GM23338 (cell line): ENCODE measurements at regions not wholly inside any gene's neighbourhood (a gene's known extent, or its start where the extent isn't known, plus 50 kb on each side); places are given as distances from the start of the nearest gene placed in this dataset.

Experiments
- ATAC-seq: fragments of 200-7000 bp; cut with Tn5 transposase; 3 replicates; pipeline ENCODE4 v1.9.1; 2020
- DNase-seq: peaks from one replicate; pipeline ENCODE4 v3.0.0-alpha.2; 2015; ENCODE audit warnings: low spot score
- H2AFZ ChIP-seq: fragments of 200-600 bp; sonication (generic); 2 replicates; pipeline ENCODE4 v1.8.0; 2016; ENCODE audit warnings: antibody characterized with exemption, mild to moderate bottlenecking, moderate library complexity
- H3F3A ChIP-seq: fragments of 200-600 bp; sonication (generic); replicated peaks from 2 replicates; pipeline ENCODE4 v1.8.0; 2017; ENCODE audit warnings: antibody characterized with exemption, mixed run types, low read depth
- H3K27ac ChIP-seq: fragments of 200-600 bp; sonication (generic); 2 replicates; pipeline ENCODE4 v1.6.1; 2016; ENCODE audit warnings: low read depth
- H3K27me3 ChIP-seq: fragments of 200-600 bp; sonication (generic); 2 replicates; pipeline ENCODE4 v1.8.0; 2016; ENCODE audit warnings: mild to moderate bottlenecking, mixed run types, moderate library complexity; ENCODE audit not compliant: insufficient read depth
- H3K36me3 ChIP-seq: fragments of 200-600 bp; sonication (generic); 2 replicates; pipeline ENCODE4 v1.8.0; 2016; ENCODE audit warnings: mild to moderate bottlenecking; ENCODE audit not compliant: insufficient read depth
- H3K4me1 ChIP-seq: fragments of 200-600 bp; sonication (generic); 2 replicates; pipeline ENCODE4 v1.8.0; 2016; ENCODE audit warnings: mild to moderate bottlenecking, moderate library complexity; ENCODE audit not compliant: insufficient read depth
- H3K4me2 ChIP-seq: fragments of 200-600 bp; sonication (generic); 2 replicates; pipeline ENCODE4 v1.7.1; 2017; ENCODE audit warnings: mixed run types
- H3K4me3 ChIP-seq: fragments of 200-600 bp; sonication (generic); 2 replicates; pipeline ENCODE4 v1.6.1; 2016; ENCODE audit warnings: mixed run types
- H3K79me2 ChIP-seq: fragments of 200-600 bp; sonication (generic); replicated peaks from 2 replicates; pipeline ENCODE4 v1.8.0; 2017; ENCODE audit warnings: mild to moderate bottlenecking; ENCODE audit not compliant: insufficient read depth
- H3K9me2 ChIP-seq: fragments of 200-600 bp; sonication (generic); 2 replicates; pipeline ENCODE4 v1.8.0; 2017; ENCODE audit not compliant: insufficient read depth
- H4K20me1 ChIP-seq: fragments of 200-600 bp; sonication (generic); replicated peaks from 2 replicates; pipeline ENCODE4 v1.8.0; 2017; ENCODE audit warnings: mild to moderate bottlenecking; ENCODE audit not compliant: insufficient read depth
- H3K27ac Mint-ChIP-seq: 2 replicates; pipeline ENCODE4 v1.8.0; 2020; ENCODE audit warnings: inconsistent platforms, mild to moderate bottlenecking, moderate library complexity, mixed read lengths
- H3K27me3 Mint-ChIP-seq: 3 replicates; pipeline ENCODE4 v1.8.0; 2022; ENCODE audit warnings: low read depth, mild to moderate bottlenecking, moderate library complexity, mixed read lengths, inconsistent platforms; ENCODE audit not compliant: insufficient read depth, poor library complexity
- H3K36me3 Mint-ChIP-seq: 3 replicates; pipeline ENCODE4 v1.8.0; 2021; ENCODE audit warnings: low read depth, mild to moderate bottlenecking, inconsistent platforms, moderate library complexity, mixed read lengths
- H3K4me1 Mint-ChIP-seq: 3 replicates; pipeline ENCODE4 v1.8.0; 2020; ENCODE audit warnings: mild to moderate bottlenecking, inconsistent platforms, mixed read lengths
- H3K4me3 Mint-ChIP-seq: 3 replicates; pipeline ENCODE4 v1.8.0; 2021; ENCODE audit warnings: moderate library complexity, mild to moderate bottlenecking, inconsistent platforms, mixed read lengths
- H3K9me3 Mint-ChIP-seq: 3 replicates; pipeline ENCODE4 v1.8.0; 2020; ENCODE audit warnings: moderate library complexity, mild to moderate bottlenecking, inconsistent platforms, mixed read lengths
- CREB1 ChIP-seq: fragments of 250-450 bp; sonication (Bioruptor Pico); IDR thresholded peaks from 2 replicates; pipeline ENCODE4 v1.5.0; 2020; ENCODE audit warnings: low read depth, mild to moderate bottlenecking, moderate library complexity
- CTCF ChIP-seq, 2 experiments: fragments of 200-600 bp in 1 of 2; sonication (generic) in 1 of 2; conservative IDR thresholded peaks; 2 replicates each; pipeline versions ENCODE4 v1.5.1 to v1.6.1; 2016 to 2017; ENCODE audit warnings: antibody characterized with exemption in 2 of 2, low read depth in 2 of 2, mild to moderate bottlenecking in 2 of 2, moderate library complexity in 1 of 2
- EZH2 ChIP-seq: fragments of 200-600 bp; sonication (generic); IDR thresholded peaks from one replicate; pipeline ENCODE4 v1.8.0; 2017; ENCODE audit warnings: antibody characterized with exemption, mild to moderate bottlenecking, low read depth; ENCODE audit not compliant: unreplicated experiment
- EZH2phosphoT487 ChIP-seq: fragments of 200-600 bp; sonication (generic); IDR thresholded peaks from one replicate; pipeline ENCODE4 v1.8.1; 2018; ENCODE audit warnings: antibody characterized with exemption; ENCODE audit not compliant: unreplicated experiment
- JUNB ChIP-seq: IDR thresholded peaks from one replicate; pipeline ENCODE4 v1.6.1; 2016; ENCODE audit warnings: antibody characterized with exemption; ENCODE audit not compliant: unreplicated experiment
- NANOG ChIP-seq: IDR thresholded peaks from 2 replicates; pipeline ENCODE4 v1.6.1; 2016; ENCODE audit warnings: antibody characterized with exemption, borderline replicate concordance
- POLR2AphosphoS5 ChIP-seq: IDR thresholded peaks from 2 replicates; pipeline ENCODE4 v1.6.1; 2016; ENCODE audit warnings: antibody characterized with exemption, low read depth
- REST ChIP-seq: IDR thresholded peaks from one replicate; pipeline ENCODE4 v1.6.1; 2018; ENCODE audit warnings: antibody characterized with exemption; ENCODE audit not compliant: unreplicated experiment
- STAT1 ChIP-seq: IDR thresholded peaks from one replicate; pipeline ENCODE4 v1.6.1; 2016; ENCODE audit warnings: antibody characterized with exemption; ENCODE audit not compliant: unreplicated experiment
- ZNF114 ChIP-seq: fragments of 250-450 bp; sonication (Bioruptor Pico); IDR thresholded peaks from 2 replicates; pipeline ENCODE4 v1.5.0; 2020; ENCODE audit warnings: mild to moderate bottlenecking, moderate library complexity
- ZNF331 ChIP-seq: fragments of 250-450 bp; sonication (Bioruptor Pico); IDR thresholded peaks from 2 replicates; pipeline ENCODE4 v1.5.0; 2020; ENCODE audit warnings: low read depth, mild to moderate bottlenecking, moderate library complexity
- ZNF462 ChIP-seq: fragments of 250-450 bp; sonication (Bioruptor Pico); IDR thresholded peaks from 2 replicates; pipeline ENCODE4 v1.5.0; 2020; ENCODE audit warnings: mild to moderate bottlenecking, moderate library complexity

DNA sequence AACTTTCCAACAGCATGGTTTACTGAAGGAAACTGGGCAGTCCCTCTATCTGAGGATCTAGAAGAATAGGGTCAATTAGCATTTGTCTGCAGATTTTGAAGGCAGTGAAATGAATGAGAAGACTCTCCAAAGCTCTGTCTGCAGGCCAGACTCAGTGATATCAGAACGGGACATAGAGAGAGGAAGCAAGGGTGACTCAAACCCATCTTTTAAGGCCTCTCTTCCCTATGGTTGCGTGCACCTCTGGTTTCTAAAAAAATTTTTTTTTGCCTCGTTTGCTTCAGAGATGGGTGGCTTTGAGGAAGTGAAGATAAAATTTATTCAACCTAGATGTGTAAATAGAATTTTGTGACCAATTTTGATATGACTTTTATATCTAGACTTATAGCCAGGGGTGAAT, 71.9 kb upstream of the HOXC13 start (continued):
- TF ChIP-seq ZNF114 (CRISPR knock-in tag) (no peak), EZH2 (no peak), POLR2AphosphoS5 (no peak), NANOG (no peak), ZNF331 (CRISPR knock-in tag) (no peak), JUNB (no peak)

DNA sequence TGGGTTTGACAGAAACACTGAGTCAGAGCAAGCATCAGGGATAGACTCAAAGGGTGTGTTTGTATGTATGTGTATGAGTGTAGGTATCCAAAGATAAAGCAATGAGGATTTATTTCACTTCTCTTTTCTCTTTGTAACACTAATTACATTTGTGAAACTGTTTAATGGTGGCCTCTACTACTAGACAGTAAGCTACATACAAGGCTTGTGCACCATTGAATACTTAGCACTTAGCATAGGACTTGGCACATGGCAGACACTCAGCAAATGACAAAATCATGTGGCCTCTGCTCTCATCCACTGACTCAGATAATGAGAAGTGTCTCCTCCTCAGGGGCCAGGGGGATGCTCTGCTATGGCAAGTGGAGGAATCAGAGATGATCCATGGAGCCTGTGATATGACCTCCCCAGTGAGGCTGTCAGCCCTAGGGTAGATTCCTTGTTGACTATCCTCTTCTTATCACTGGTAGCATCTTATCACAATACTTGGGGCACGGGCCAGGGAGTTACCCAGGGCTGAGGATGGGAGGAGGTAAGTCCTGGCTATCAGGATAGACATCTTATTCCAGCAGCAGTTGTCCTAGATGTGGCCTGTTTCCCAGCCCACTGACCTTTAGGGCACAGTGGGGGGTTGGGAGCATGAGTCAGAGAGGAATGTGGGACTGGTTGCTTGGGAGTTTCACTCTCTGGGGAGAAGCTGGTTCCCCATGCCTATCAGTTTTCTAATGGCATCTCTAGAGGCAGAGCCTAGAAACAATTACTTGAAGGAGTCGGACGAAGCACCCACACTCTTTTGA, 71.2 kb upstream of the HOXC13 start:
- H3K9me2 ChIP-seq = no peaks in the 10 kb centered on the region; the same call in 1 of the 2 replicates
- H3K79me2 ChIP-seq = no peaks in the 10 kb centered on the region
- H3K4me1 ChIP-seq = no peaks in the 10 kb centered on the region
- no peaks in the 10 kb centered on the region for H3K9me3 Mint-ChIP-seq
- no peak overlapping the region for H2AFZ ChIP-seq
- peak; percentile 88 for ATAC-seq
- H3F3A ChIP-seq = no peaks in the 10 kb centered on the region
- no peaks in the 10 kb centered on the region for H3K36me3 Mint-ChIP-seq
- DNase-seq = peak; percentile 76
- H3K4me3 Mint-ChIP-seq = no peak overlapping the region
- no peaks in the 10 kb centered on the region; the same call in 1 of the 2 replicates for H3K27me3 ChIP-seq
- H4K20me1 ChIP-seq = no peaks in the 10 kb centered on the region
- no peaks in the 10 kb centered on the region for H3K36me3 ChIP-seq
- no peak overlapping the region for H3K27ac ChIP-seq
- no peak overlapping the region for H3K4me3 ChIP-seq
- peaks cover 7% of the 10 kb centered on the region for H3K4me1 Mint-ChIP-seq
- H3K4me2 ChIP-seq = no peak overlapping the region
- H3K27ac Mint-ChIP-seq = no peak overlapping the region
- H3K27me3 Mint-ChIP-seq = peaks cover 6% of the 10 kb centered on the region
- no peak for TF ChIP-seq STAT1
- no peak for TF ChIP-seq REST
- TF ChIP-seq POLR2AphosphoS5 = no peak
- no peak for TF ChIP-seq EZH2phosphoT487
- no peak for TF ChIP-seq NANOG
- TF ChIP-seq CREB1 = no peak
- TF ChIP-seq JUNB = no peak
- TF ChIP-seq CTCF (conservative IDR thresholded peaks at IDR 0.05; ENCODE audit: low read depth in 2 of 2) = no peak
- TF ChIP-seq ZNF462 (CRISPR knock-in tag) = no peak
- TF ChIP-seq ZNF114 (CRISPR knock-in tag) = no peak
- TF ChIP-seq EZH2 = no peak
- no peak for TF ChIP-seq ZNF331 (CRISPR knock-in tag)
